ENCODE measurements at regions not wholly inside any gene's neighbourhood (a gene's known extent, or its start where the extent isn't known, plus 50 kb on each side); places are given as distances from the start of the nearest gene placed in this dataset.

- ATAC-seq (replicated peaks in 1 of 2): no peak
- peaks cover 0 to 1% of the 10 kb centered on the region in 2 donors for H3K36me3 Mint-ChIP-seq (ENCODE audit: insufficient read depth in 2 of 2)
- H3K9me3 Mint-ChIP-seq: no peaks in the 10 kb centered on the region
Observed at GRCh38 chr13:44040070-44040817, 160.5 kb downstream of the LACC1 start.

GRCh38 chr13:44040818-44041100, 161.1 kb downstream of the LACC1 start:
- no peaks in the 10 kb centered on the region for H3K9me3 Mint-ChIP-seq
- peaks cover 19% of the 10 kb centered on the region for H3K27me3 Mint-ChIP-seq (ENCODE audit: low read depth)
- H3K4me1 Mint-ChIP-seq (ENCODE audit: low read depth): no peaks in the 10 kb centered on the region
- H3K4me3 Mint-ChIP-seq: no peak overlapping the region
- no peak for DNase-seq
- H3K36me3 Mint-ChIP-seq (ENCODE audit: insufficient read depth in 2 of 2): peaks cover 0 to 1% of the 10 kb centered on the region in 2 donors
- no peak overlapping the region for H3K27ac Mint-ChIP-seq
- ATAC-seq (replicated peaks in 1 of 2): no peak

More at GRCh38 chr13:44040070-44040817, 160.5 kb downstream of the LACC1 start:
- DNase-seq: no peak
- Mint-ChIP-seq H3K27me3 (ENCODE audit: low read depth) (peaks cover 19% of the 10 kb centered on the region), H3K4me1 (ENCODE audit: low read depth) (no peaks in the 10 kb centered on the region), H3K27ac (no peak overlapping the region), H3K4me3 (no peak overlapping the region)

GRCh38 chr13:44044547-44045179, 165.0 kb downstream of the LACC1 start:
- Mint-ChIP-seq H3K27ac (no peak overlapping the region), H3K4me3 (no peak overlapping the region), H3K9me3 (no peaks in the 10 kb centered on the region), H3K36me3 (ENCODE audit: insufficient read depth in 2 of 2) (no peaks in the 10 kb centered on the region), H3K27me3 (ENCODE audit: low read depth) (peaks cover 33% of the 10 kb centered on the region), H3K4me1 (ENCODE audit: low read depth) (no peaks in the 10 kb centered on the region)
- no peak for ATAC-seq (replicated peaks in 1 of 2)
- no peak for DNase-seq

DNA sequence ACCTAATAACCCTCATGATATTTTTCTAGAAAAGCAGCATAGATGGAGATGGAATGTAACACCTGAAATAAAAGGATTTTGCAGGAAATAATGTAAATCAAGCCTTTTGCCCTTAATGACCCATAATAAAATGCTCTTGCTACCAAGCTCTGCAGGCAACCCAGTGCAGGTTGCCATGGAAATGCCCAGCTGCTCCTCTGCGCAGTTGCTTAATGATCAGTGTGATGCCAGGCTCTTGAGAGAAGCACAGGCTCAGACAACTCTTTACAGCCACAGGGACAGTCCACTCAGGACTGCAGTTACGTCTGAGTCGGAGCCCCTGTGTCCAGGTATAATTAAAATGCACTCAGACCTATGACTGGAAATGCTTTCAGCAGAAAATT, 165.5 kb downstream of the LACC1 start:
- ATAC-seq (replicated peaks in 1 of 2): no peak
- Mint-ChIP-seq H3K27me3 (ENCODE audit: low read depth) (peaks cover 33% of the 10 kb centered on the region), H3K4me1 (ENCODE audit: low read depth) (no peaks in the 10 kb centered on the region), H3K4me3 (no peak overlapping the region), H3K27ac (no peak overlapping the region), H3K36me3 (ENCODE audit: insufficient read depth in 2 of 2) (no peaks in the 10 kb centered on the region), H3K9me3 (no peaks in the 10 kb centered on the region)
- DNase-seq: no peak

- ATAC-seq (replicated peaks in 1 of 2) (no peak), DNase-seq (no peak)
- no peak overlapping the region for H3K4me3 Mint-ChIP-seq
- H3K4me1 Mint-ChIP-seq (ENCODE audit: low read depth): no peaks in the 10 kb centered on the region
- H3K9me3 Mint-ChIP-seq: no peaks in the 10 kb centered on the region
- no peaks in the 10 kb centered on the region for H3K36me3 Mint-ChIP-seq (ENCODE audit: insufficient read depth in 2 of 2)
- H3K27ac Mint-ChIP-seq: no peak overlapping the region
- peaks cover 33% of the 10 kb centered on the region for H3K27me3 Mint-ChIP-seq (ENCODE audit: low read depth)
Observed at GRCh38 chr13:44046428-44046827, 166.7 kb downstream of the LACC1 start.

DNA sequence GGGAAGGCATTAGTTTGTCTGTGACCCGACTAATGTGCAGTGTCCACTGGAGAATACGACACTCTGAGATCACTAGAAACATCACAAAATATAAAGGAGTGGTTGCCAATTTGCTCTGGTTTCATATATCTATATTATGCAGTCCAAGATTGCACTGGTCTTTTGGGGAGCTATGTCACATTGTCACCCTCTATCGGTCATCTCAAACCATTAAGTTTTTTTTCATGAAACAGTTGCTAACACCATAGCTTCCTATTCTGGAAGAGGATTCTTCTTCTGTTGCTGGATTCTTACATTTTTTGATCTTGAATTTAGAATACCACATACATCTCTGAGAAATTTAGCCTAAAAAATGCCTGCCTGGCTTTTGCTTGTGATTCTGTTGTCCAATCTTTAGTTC, 168.6 kb downstream of the LACC1 start:
- ATAC-seq (replicated peaks in 1 of 2) (no peak), DNase-seq (no peak)
- H3K27me3 Mint-ChIP-seq (ENCODE audit: low read depth): peaks cover 33% of the 10 kb centered on the region
- no peaks in the 10 kb centered on the region for H3K4me1 Mint-ChIP-seq (ENCODE audit: low read depth)
- no peaks in the 10 kb centered on the region for H3K9me3 Mint-ChIP-seq
- H3K4me3 Mint-ChIP-seq: no peak overlapping the region
- no peak overlapping the region for H3K27ac Mint-ChIP-seq
- no peaks in the 10 kb centered on the region for H3K36me3 Mint-ChIP-seq (ENCODE audit: insufficient read depth in 2 of 2)

- peaks cover 30% of the 10 kb centered on the region for H3K27me3 Mint-ChIP-seq (ENCODE audit: low read depth)
- H3K4me3 Mint-ChIP-seq: no peak overlapping the region
- H3K27ac Mint-ChIP-seq: no peak overlapping the region
Observed at GRCh38 chr13:44049081-44049945, 169.6 kb downstream of the LACC1 start.

GRCh38 chr13:44050450-44051063, 170.9 kb downstream of the LACC1 start:
- DNase-seq: no peak
- no peaks in the 10 kb centered on the region for H3K9me3 Mint-ChIP-seq
- ATAC-seq (replicated peaks in 1 of 2): no peak
- no peak overlapping the region for H3K27ac Mint-ChIP-seq
- no peak overlapping the region for H3K4me3 Mint-ChIP-seq
- peaks cover 4% of the 10 kb centered on the region for H3K4me1 Mint-ChIP-seq (ENCODE audit: low read depth)
- H3K36me3 Mint-ChIP-seq (ENCODE audit: insufficient read depth in 2 of 2): no peaks in the 10 kb centered on the region
- peaks cover 35% of the 10 kb centered on the region for H3K27me3 Mint-ChIP-seq (ENCODE audit: low read depth)

More at GRCh38 chr13:44049081-44049945, 169.6 kb downstream of the LACC1 start:
- H3K36me3 Mint-ChIP-seq (ENCODE audit: insufficient read depth in 2 of 2): no peaks in the 10 kb centered on the region
- DNase-seq (no peak), ATAC-seq (replicated peaks in 1 of 2) (no peak)
- H3K9me3 Mint-ChIP-seq: no peaks in the 10 kb centered on the region
- no peaks in the 10 kb centered on the region for H3K4me1 Mint-ChIP-seq (ENCODE audit: low read depth)

DNA sequence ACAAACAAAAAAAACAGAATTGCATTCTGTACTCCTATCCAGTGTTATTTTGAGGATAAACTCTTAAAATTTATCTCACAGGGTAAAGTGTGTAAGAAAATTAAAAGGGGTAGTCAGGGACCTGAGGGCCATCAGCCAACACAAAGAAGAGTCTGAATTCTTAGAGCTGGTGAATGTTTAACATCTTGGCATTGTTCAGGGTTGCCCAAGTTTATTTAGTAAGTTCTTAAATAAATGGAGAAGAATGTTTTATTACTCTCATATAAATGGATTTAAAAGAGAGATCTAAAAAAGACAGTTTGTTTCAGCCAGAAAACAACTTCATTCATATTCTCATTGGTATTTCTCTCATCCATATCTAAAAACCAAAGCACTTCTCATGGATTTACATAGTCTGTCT, 171.7 kb downstream of the LACC1 start:
- H3K9me3 Mint-ChIP-seq: no peaks in the 10 kb centered on the region
- H3K27ac Mint-ChIP-seq: no peak overlapping the region
- no peak for DNase-seq
- no peaks in the 10 kb centered on the region for H3K36me3 Mint-ChIP-seq (ENCODE audit: insufficient read depth in 2 of 2)
- H3K4me1 Mint-ChIP-seq (ENCODE audit: low read depth): peaks cover 9% of the 10 kb centered on the region
- peaks cover 33% of the 10 kb centered on the region for H3K27me3 Mint-ChIP-seq (ENCODE audit: low read depth)
- ATAC-seq (replicated peaks in 1 of 2): no peak
- no peak overlapping the region for H3K4me3 Mint-ChIP-seq

DNA sequence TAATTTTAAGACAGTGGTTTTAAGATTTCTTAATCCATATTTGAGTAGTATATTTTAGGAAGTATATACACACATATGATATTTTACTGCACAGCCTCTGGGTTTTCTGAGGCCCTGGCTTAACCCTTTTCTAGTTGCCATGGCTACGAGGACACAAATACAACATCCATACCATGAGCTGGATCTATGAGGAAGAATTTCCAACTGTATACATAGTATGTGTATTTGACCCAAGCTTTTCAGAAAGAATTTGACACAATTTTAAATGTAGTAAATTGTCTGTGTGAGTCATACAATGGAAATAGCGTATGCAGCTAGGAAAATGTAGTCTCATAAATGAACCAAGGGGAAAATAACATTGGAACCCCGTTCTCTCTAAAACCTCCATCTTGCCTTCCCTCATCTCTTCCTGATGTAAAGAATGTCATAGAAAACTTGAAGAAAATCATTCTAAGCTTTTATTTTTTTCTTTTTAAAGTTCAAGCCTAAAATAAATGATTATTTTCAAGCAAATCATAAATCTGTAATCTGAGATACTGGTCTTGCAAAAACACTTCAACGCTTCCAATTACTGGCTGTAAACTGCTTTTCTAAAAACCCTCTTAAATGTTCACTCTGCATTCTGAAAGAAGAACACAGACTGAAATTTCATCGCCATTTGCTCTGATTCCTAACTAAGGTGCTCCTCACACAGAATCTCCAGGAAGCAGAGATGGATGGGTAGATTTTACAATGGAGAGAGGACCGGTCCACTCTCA, 172.4 kb downstream of the LACC1 start:
- no peak for ATAC-seq (replicated peaks in 1 of 2)
- peaks cover 26% of the 10 kb centered on the region for H3K27me3 Mint-ChIP-seq (ENCODE audit: low read depth)

DNA sequence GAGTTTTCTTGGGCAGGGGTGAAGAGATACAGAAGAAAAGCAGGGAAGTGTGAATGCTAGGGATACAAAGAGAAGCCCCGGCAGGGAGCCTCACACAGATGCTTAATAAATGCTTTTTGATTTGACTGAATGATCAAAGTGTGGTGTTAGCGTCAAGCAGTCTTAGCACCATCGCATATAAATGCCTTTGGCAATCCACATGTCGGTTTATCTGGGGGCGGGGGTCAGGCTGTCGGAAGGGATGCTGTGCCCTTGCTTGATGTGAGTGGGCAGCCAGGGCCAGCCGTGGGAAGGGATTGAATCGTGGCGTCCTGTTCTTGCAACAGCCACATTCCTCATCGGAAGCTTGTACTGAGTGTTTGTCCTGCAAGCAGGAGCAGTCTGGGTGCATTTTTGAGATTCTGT, 173.1 kb downstream of the LACC1 start:
- Mint-ChIP-seq H3K4me3 (no peak overlapping the region), H3K36me3 (ENCODE audit: insufficient read depth in 2 of 2) (no peaks in the 10 kb centered on the region), H3K9me3 (no peaks in the 10 kb centered on the region), H3K27ac (no peak overlapping the region), H3K27me3 (ENCODE audit: low read depth) (peaks cover 26% of the 10 kb centered on the region), H3K4me1 (ENCODE audit: low read depth) (peaks cover 9% of the 10 kb centered on the region)
- no peak for DNase-seq
- no peak for ATAC-seq (replicated peaks in 1 of 2)

More for the DNA sequence above, 172.4 kb downstream of the LACC1 start:
- Mint-ChIP-seq H3K9me3 (no peaks in the 10 kb centered on the region), H3K36me3 (ENCODE audit: insufficient read depth in 2 of 2) (no peaks in the 10 kb centered on the region), H3K4me1 (ENCODE audit: low read depth) (peaks cover 9% of the 10 kb centered on the region), H3K4me3 (no peak overlapping the region), H3K27ac (no peak overlapping the region)
- no peak for DNase-seq

DNA sequence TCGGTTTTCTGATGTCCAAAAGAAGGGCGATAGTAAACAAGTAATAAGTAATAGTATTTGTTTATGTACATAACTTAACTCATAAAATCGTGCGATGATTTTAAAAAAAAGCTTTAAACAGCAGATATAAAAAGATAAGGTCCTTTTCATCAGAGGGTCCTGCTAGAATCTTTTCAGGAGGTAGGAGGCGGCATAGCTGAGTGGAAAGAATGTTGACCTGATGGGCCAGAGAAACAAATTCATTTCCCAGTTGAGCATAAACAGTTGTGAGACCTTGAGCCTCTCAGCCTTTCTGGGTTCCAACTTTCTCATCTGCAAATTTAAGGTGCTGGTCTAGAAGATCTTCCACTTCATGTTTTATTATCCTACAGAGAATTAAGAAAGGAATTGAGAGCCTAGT, 173.5 kb downstream of the LACC1 start:
- peaks cover 9% of the 10 kb centered on the region for H3K4me1 Mint-ChIP-seq (ENCODE audit: low read depth)
- ATAC-seq (replicated peaks in 1 of 2) (no peak), DNase-seq (no peak)
- H3K27me3 Mint-ChIP-seq (ENCODE audit: low read depth): peaks cover 26% of the 10 kb centered on the region
- H3K27ac Mint-ChIP-seq: no peak overlapping the region
- H3K4me3 Mint-ChIP-seq: no peak overlapping the region
- H3K9me3 Mint-ChIP-seq: no peaks in the 10 kb centered on the region
- H3K36me3 Mint-ChIP-seq (ENCODE audit: insufficient read depth in 2 of 2): no peaks in the 10 kb centered on the region
